A673 (cell line): ENCODE measurements at regions not wholly inside any gene's neighbourhood (a gene's known extent, or its start where the extent isn't known, plus 50 kb on each side); places are given as distances from the start of the nearest gene placed in this dataset.

Source experiments
- BruUV-seq: library from RNA; stranded (reverse); fragments of 400-500 nt; replicated peaks from 2 replicates; lab custom pipeline; 2021; lab: Mats Ljungman, UMichigan
- CTCF ChIA-PET: fragments of 300-600 bp; sonication (Branson Sonifier 250); formaldehyde crosslinking; loops from one replicate; lab custom pipeline; 2022; ENCODE audit warnings: antibody characterized with exemption; lab: Charles Lee
- POLR2A ChIA-PET: fragments of 300-600 bp; sonication (Branson Sonifier 250); formaldehyde crosslinking; loops from one replicate; lab custom pipeline; 2022; ENCODE audit warnings: antibody characterized with exemption; ENCODE audit not compliant: low non-redundant PET; lab: Charles Lee
- DNase-seq: peaks from one replicate; pipeline ENCODE4 v3.0.0-alpha.2; 2015; ENCODE audit warnings: low spot score
- H3K27ac ChIP-seq: fragments of 200-600 bp; sonication (generic); 2 replicates; pipeline ENCODE4 v1.5.1; 2016; ENCODE audit warnings: mixed run types, low read depth, mild to moderate bottlenecking, mixed read lengths, antibody characterized with exemption, low read length; ENCODE audit not compliant: poor library complexity, severe bottlenecking
- H3K27me3 ChIP-seq: fragments of 200-600 bp; sonication (generic); replicated peaks from 2 replicates; pipeline ENCODE4 v1.6.1; 2017; ENCODE audit warnings: mixed run types, low read depth, mild to moderate bottlenecking, mixed read lengths, antibody characterized with exemption, low read length; ENCODE audit not compliant: insufficient read depth, poor library complexity
- H3K36me3 ChIP-seq: fragments of 200-600 bp; sonication (generic); 2 replicates; pipeline ENCODE4 v1.6.1; 2016; ENCODE audit warnings: mixed run types, mild to moderate bottlenecking, mixed read lengths, antibody characterized with exemption, low read length; ENCODE audit not compliant: insufficient read depth, poor library complexity, severe bottlenecking
- H3K4me1 ChIP-seq: fragments of 200-600 bp; sonication (generic); 2 replicates; pipeline ENCODE4 v1.6.1; 2017; ENCODE audit warnings: mixed run types, mild to moderate bottlenecking, mixed read lengths, antibody characterized with exemption, low read length; ENCODE audit not compliant: insufficient read depth, poor library complexity, severe bottlenecking
- H3K4me3 ChIP-seq: fragments of 200-600 bp; sonication (generic); 2 replicates; pipeline ENCODE4 v1.5.1; 2016; ENCODE audit warnings: low read depth, mixed run types, mild to moderate bottlenecking, mixed read lengths, low read length; ENCODE audit not compliant: poor library complexity, severe bottlenecking
- H3K9me3 ChIP-seq: fragments of 200-600 bp; sonication (generic); 2 replicates; pipeline ENCODE4 v1.6.1; 2016; ENCODE audit warnings: mixed run types, low read depth, mild to moderate bottlenecking, mixed read lengths, antibody characterized with exemption, low read length; ENCODE audit not compliant: poor library complexity, severe bottlenecking
- EZH2 ChIP-seq: fragments of 200-600 bp; sonication (generic); IDR thresholded peaks from 2 replicates; pipeline ENCODE4 v1.6.1; 2017; ENCODE audit warnings: borderline replicate concordance, low read depth, mild to moderate bottlenecking, mixed read lengths, antibody characterized with exemption, low read length; ENCODE audit not compliant: poor library complexity, severe bottlenecking
- intact Hi-C: fragments of 100-400 bp; cut with micrococcal nuclease; formaldehyde crosslinking; loops from one replicate; pipeline ENCODE4 v1.10.0; 2022; ENCODE audit not compliant: unreplicated experiment
- TF ChIP-seq, protein P1 (sequence below): fragments of 300-800, 200-600 bp; sonication (generic); conservative IDR thresholded peaks from 2 replicates; pipeline ENCODE4 v1.5.1; 2017; ENCODE audit warnings: low read depth, mild to moderate bottlenecking, antibody characterized with exemption, low read length, moderate library complexity, mixed read lengths

- CTCF ChIA-PET, result no interaction called here
- no TSS peak for BruUV-seq
- intact Hi-C loops, result no loop called here
Observed at GRCh38 chr4:36734334-36734733, 452.9 kb downstream of the DTHD1 start.

DNA sequence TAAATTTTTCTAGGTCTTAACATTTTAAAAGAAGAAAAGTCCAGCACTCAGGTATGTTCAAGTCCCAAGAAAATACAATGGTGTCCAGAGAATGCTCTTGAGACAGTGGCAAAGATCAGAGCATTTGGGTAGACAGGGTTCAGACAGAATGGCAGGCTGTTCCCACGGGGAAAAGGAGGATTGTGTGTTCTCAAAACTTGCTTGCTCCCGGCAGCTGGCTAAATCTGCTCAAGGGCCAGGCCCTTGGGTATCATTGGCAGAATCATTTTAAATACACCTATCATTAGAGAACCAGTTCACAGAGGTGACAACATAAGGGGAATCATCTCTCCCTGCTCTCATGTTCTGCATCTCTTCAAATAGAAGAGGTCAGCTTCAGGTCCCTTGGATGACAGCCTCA is 456.3 kb downstream of the DTHD1 start:
- no peak for DNase-seq
- Histone ChIP-seq H3K4me1 (no peaks in the 10 kb centered on the region), H3K4me3 (no peak overlapping the region), H3K27ac (no peak overlapping the region), H3K27me3 (no peaks in the 10 kb centered on the region), H3K36me3 (no peaks in the 10 kb centered on the region), H3K9me3 (peaks cover 5% of the 10 kb centered on the region)
- TF ChIP-seq EZH2, result no peak
- TF ChIP-seq, protein P1, sequence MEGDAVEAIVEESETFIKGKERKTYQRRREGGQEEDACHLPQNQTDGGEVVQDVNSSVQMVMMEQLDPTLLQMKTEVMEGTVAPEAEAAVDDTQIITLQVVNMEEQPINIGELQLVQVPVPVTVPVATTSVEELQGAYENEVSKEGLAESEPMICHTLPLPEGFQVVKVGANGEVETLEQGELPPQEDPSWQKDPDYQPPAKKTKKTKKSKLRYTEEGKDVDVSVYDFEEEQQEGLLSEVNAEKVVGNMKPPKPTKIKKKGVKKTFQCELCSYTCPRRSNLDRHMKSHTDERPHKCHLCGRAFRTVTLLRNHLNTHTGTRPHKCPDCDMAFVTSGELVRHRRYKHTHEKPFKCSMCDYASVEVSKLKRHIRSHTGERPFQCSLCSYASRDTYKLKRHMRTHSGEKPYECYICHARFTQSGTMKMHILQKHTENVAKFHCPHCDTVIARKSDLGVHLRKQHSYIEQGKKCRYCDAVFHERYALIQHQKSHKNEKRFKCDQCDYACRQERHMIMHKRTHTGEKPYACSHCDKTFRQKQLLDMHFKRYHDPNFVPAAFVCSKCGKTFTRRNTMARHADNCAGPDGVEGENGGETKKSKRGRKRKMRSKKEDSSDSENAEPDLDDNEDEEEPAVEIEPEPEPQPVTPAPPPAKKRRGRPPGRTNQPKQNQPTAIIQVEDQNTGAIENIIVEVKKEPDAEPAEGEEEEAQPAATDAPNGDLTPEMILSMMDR, result no peak
- BruUV-seq, result no TSS peak
- intact Hi-C loops, result no loop called here
- ChIA-PET CTCF (no interaction called here), POLR2A (no interaction called here)

More at GRCh38 chr4:36734334-36734733, 452.9 kb downstream of the DTHD1 start:
- Histone ChIP-seq H3K36me3 (no peaks in the 10 kb centered on the region), H3K4me3 (no peak overlapping the region), H3K27ac (no peak overlapping the region), H3K4me1 (no peaks in the 10 kb centered on the region), H3K27me3 (no peaks in the 10 kb centered on the region), H3K9me3 (peaks cover 5% of the 10 kb centered on the region)
- no peak for DNase-seq
- TF ChIP-seq, protein P1, result no peak
- no peak for TF ChIP-seq EZH2
- POLR2A ChIA-PET, result no interaction called here

DNA sequence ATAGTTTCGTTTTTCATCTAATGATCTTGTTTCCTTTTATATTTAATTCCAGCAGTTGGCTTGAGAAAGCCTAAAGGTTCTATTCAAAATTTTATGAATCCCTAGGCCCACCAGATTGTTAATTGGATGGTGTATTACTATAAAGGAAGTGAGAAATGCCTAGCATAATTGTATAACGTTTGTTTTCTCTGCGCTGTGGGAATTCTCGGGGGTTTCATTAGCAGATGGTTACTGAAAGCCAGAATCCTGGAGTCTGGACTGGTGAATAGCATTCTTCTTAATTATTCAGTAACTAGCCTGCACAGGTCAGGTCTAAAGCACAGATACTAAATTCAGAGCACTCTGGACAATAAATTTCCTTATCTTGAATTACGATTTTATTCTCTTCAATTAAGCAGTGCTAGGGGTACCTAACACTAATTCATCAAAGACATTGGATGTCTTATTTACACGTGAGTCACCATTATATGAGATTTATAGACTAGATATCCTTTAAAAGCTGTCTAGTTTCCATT is 459.4 kb downstream of the DTHD1 start:
- Histone ChIP-seq H3K4me3 (no peak overlapping the region), H3K27me3 (no peaks in the 10 kb centered on the region), H3K4me1 (no peaks in the 10 kb centered on the region), H3K27ac (no peak overlapping the region), H3K36me3 (no peaks in the 10 kb centered on the region), H3K9me3 (peaks cover 5% of the 10 kb centered on the region)
- DNase-seq, result no peak
- BruUV-seq, result no TSS peak
- TF ChIP-seq EZH2, result no peak
- TF ChIP-seq, protein P1, result no peak
- intact Hi-C loops, result no loop called here
- ChIA-PET POLR2A (no interaction called here), CTCF (no interaction called here)
